Endothelial cell of umbilical vein (primary cell): ENCODE measurements at regions not wholly inside any gene's neighbourhood (a gene's known extent, or its start where the extent isn't known, plus 50 kb on each side); places are given as distances from the start of the nearest gene placed in this dataset.

Experiments
- BruUV-seq: library from RNA; stranded (reverse); fragments of 400-500 nt; replicated peaks from 2 replicates; lab custom pipeline; 2021; lab: Mats Ljungman, UMichigan
- CTCF ChIA-PET: fragments of 300-600, 350-600 bp; sonication (Branson Sonifier 250); formaldehyde crosslinking; loops from one replicate; lab custom pipeline; 2021; ENCODE audit warnings: antibody characterized with exemption, inconsistent platforms; lab: Charles Lee
- POLR2A ChIA-PET: fragments of 300-600, 350-600 bp; sonication (Branson Sonifier 250); formaldehyde crosslinking; loops from one replicate; lab custom pipeline; 2021; ENCODE audit warnings: antibody characterized with exemption, inconsistent platforms; lab: Charles Lee
- DNase-seq: peaks from one replicate; pipeline ENCODE4 v3.0.0-alpha.2; 2011; ENCODE audit warnings: low read depth, low spot score
- FAIRE-seq: peaks from 2 replicates; lab custom pipeline; 2011; peaks lifted over from hg19 to GRCh38; lab: Jason Lieb, UNC
- H2AFZ ChIP-seq: 2 replicates; pipeline ENCODE4 v1.6.0; 2012; ENCODE audit warnings: low read depth, low read length, control low read depth, inconsistent platforms
- H3K27ac ChIP-seq: 2 replicates; pipeline ENCODE4 v1.5.1; 2011; ENCODE audit warnings: low read depth, mild to moderate bottlenecking, control low read depth, low read length, moderate library complexity; ENCODE audit not compliant: insufficient read depth
- H3K27me3 ChIP-seq, 2 experiments: 2 replicates each; pipeline versions ENCODE4 v1.6.0 to v1.6.1; 2011; ENCODE audit warnings: low read length in 2 of 2, mixed read lengths in 1 of 2; ENCODE audit not compliant: control insufficient read depth in 2 of 2, insufficient read depth in 2 of 2
- H3K36me3 ChIP-seq, 2 experiments: 2 replicates in 1 of 2; 3 replicates in 1 of 2; pipeline ENCODE4 v1.5.1; 2011; ENCODE audit warnings: low read length in 2 of 2, mild to moderate bottlenecking in 1 of 2, moderate library complexity in 1 of 2; ENCODE audit not compliant: control insufficient read depth in 2 of 2, insufficient read depth in 2 of 2; ENCODE audit errors: extremely low read depth in 1 of 2
- H3K4me1 ChIP-seq: 3 replicates; pipeline ENCODE4 v1.5.1; 2011; ENCODE audit warnings: mild to moderate bottlenecking, low read length; ENCODE audit not compliant: control insufficient read depth, insufficient read depth; ENCODE audit errors: extremely low read depth
- H3K4me2 ChIP-seq: 2 replicates; pipeline ENCODE4 v1.6.1; 2011; ENCODE audit warnings: low read length, control low read depth, mixed read lengths; ENCODE audit not compliant: insufficient read depth
- H3K4me3 ChIP-seq, 3 experiments: fragments of 200-600 bp in 1 of 3; sonication (generic), shearing (Covaris generic) in 1 of 3; replicated peaks in 1 of 3; 2 replicates each; pipeline ENCODE4 v1.5.1; 2011 to 2016; ENCODE audit warnings: control low read depth in 3 of 3, low read length in 3 of 3, mild to moderate bottlenecking in 2 of 3, inconsistent platforms in 1 of 3, low read depth in 1 of 3, moderate library complexity in 1 of 3; ENCODE audit not compliant: insufficient read depth in 1 of 3
- H3K79me2 ChIP-seq: 2 replicates; pipeline ENCODE4 v1.6.0; 2012; ENCODE audit warnings: low read length, inconsistent platforms; ENCODE audit not compliant: control insufficient read depth, insufficient read depth
- H3K9ac ChIP-seq: replicated peaks from 2 replicates; pipeline ENCODE3; 2011; ENCODE audit warnings: low read length, control low read depth; ENCODE audit not compliant: insufficient read depth; ENCODE audit errors: extremely low read depth
- H3K9me1 ChIP-seq: replicated peaks from 3 replicates; pipeline ENCODE4 v1.6.0; 2011; ENCODE audit warnings: mild to moderate bottlenecking, low read length; ENCODE audit not compliant: control insufficient read depth, insufficient read depth; ENCODE audit errors: extremely low read depth
- H3K9me3 ChIP-seq: replicated peaks from 2 replicates; pipeline ENCODE4 v1.5.1; 2012; ENCODE audit warnings: low read length, inconsistent platforms; ENCODE audit not compliant: control insufficient read depth, insufficient read depth
- H4K20me1 ChIP-seq: replicated peaks from 2 replicates; pipeline ENCODE3; 2011; ENCODE audit warnings: mild to moderate bottlenecking, low read length; ENCODE audit not compliant: control insufficient read depth, insufficient read depth; ENCODE audit errors: extremely low read depth
- EZH2 ChIP-seq: IDR thresholded peaks from 2 replicates; pipeline ENCODE4 v1.6.1; 2012; ENCODE audit warnings: borderline replicate concordance, low read depth, mild to moderate bottlenecking, moderate library complexity, low read length, inconsistent platforms; ENCODE audit not compliant: severe bottlenecking
- FOS ChIP-seq: IDR thresholded peaks from 2 replicates; pipeline ENCODE4 v1.6.1; 2011; ENCODE audit warnings: mild to moderate bottlenecking, low read length, moderate library complexity, borderline replicate concordance; ENCODE audit not compliant: insufficient read depth
- GATA2 ChIP-seq: IDR thresholded peaks from 2 replicates; pipeline ENCODE4 v1.7.0; 2011; ENCODE audit warnings: low read depth, mild to moderate bottlenecking, moderate library complexity, mixed read lengths, low read length; ENCODE audit not compliant: insufficient read length, insufficient read depth
- JUN ChIP-seq: IDR thresholded peaks from 2 replicates; pipeline ENCODE4 v1.6.1; 2011; ENCODE audit warnings: borderline replicate concordance, low read depth; ENCODE audit not compliant: insufficient read length, insufficient read depth
- MAX ChIP-seq: IDR thresholded peaks from 2 replicates; pipeline ENCODE4 v1.6.1; 2011; ENCODE audit not compliant: insufficient read depth, insufficient read length
- MYC ChIP-seq: IDR thresholded peaks from one replicate; pipeline ENCODE4 v1.6.1; 2011; ENCODE audit warnings: mild to moderate bottlenecking, low read depth, low read length
- POLR2A ChIP-seq: IDR thresholded peaks from 2 replicates; pipeline ENCODE4 v1.6.1; 2012; ENCODE audit warnings: low read depth, mild to moderate bottlenecking, control low read depth, low read length
- POLR2AphosphoS5 ChIP-seq: IDR thresholded peaks from 2 replicates; pipeline ENCODE4 v1.6.1; 2012; ENCODE audit warnings: low read depth, mild to moderate bottlenecking, control low read depth, low read length, moderate library complexity; ENCODE audit not compliant: insufficient read depth
- dilution Hi-C: fragments of 300-500 bp; cut with MboI; formaldehyde crosslinking; loops from one replicate; pipeline ENCODE4 v1.15.0; 2019; ENCODE audit warnings: low sequenced_read_pairs; ENCODE audit not compliant: extremely low pct_ligation_motif_present
- intact Hi-C: fragments of 100-400 bp; cut with micrococcal nuclease; formaldehyde crosslinking; loops from one replicate; pipeline ENCODE4 v1.10.0; 2022
- TF ChIP-seq, protein P1 (sequence below), 2 donors: IDR thresholded peaks; 1 replicate in 1 of 2; 2 replicates in 1 of 2; pipeline ENCODE4 v1.5.1; 2011; ENCODE audit warnings: low read length in 2 of 2, mild to moderate bottlenecking in 2 of 2, moderate library complexity in 2 of 2, control low read depth in 1 of 2, inconsistent platforms in 1 of 2, low read depth in 1 of 2; ENCODE audit not compliant: insufficient read depth in 1 of 2; ENCODE audit errors: extremely low read depth in 1 of 2

DNA sequence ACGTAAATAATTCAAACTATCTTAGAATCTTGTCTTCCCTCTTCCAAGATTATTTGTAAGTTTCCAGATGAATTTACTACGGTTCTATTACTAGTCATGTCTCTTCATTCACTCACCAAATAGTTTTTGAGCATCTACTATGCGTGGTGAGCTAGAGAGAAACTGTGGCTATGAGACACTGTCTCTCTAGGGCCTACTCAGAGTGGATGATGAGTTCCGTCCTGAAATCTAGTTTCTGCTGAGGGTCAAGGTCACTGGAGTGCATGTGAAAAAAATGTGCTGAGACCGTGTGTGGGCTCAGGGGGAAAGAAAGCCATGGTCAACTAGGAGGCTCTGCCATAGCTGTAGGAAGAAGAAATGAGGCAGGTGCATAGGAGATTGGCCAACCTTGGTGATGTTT, 320.2 kb upstream of the GATB start:
- intact Hi-C loops: no loop called here
- CTCF ChIA-PET: no interaction called here

More for the DNA sequence above, 320.2 kb upstream of the GATB start:
- TF ChIP-seq, protein P1, sequence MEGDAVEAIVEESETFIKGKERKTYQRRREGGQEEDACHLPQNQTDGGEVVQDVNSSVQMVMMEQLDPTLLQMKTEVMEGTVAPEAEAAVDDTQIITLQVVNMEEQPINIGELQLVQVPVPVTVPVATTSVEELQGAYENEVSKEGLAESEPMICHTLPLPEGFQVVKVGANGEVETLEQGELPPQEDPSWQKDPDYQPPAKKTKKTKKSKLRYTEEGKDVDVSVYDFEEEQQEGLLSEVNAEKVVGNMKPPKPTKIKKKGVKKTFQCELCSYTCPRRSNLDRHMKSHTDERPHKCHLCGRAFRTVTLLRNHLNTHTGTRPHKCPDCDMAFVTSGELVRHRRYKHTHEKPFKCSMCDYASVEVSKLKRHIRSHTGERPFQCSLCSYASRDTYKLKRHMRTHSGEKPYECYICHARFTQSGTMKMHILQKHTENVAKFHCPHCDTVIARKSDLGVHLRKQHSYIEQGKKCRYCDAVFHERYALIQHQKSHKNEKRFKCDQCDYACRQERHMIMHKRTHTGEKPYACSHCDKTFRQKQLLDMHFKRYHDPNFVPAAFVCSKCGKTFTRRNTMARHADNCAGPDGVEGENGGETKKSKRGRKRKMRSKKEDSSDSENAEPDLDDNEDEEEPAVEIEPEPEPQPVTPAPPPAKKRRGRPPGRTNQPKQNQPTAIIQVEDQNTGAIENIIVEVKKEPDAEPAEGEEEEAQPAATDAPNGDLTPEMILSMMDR (IDR thresholded peaks at IDR 0.05; ENCODE audit: extremely low read depth in 1 of 2, insufficient read depth in 1 of 2, low read depth in 1 of 2, low read length in 2 of 2): no peak
- TF ChIP-seq MYC: no peak
- no peak for TF ChIP-seq FOS
- no peak for TF ChIP-seq GATA2
- no peak for TF ChIP-seq POLR2A
- no peak for TF ChIP-seq POLR2AphosphoS5
- no peak for TF ChIP-seq MAX
- no peak for TF ChIP-seq EZH2
- no peak for TF ChIP-seq JUN
- DNase-seq (no peak), FAIRE-seq (no peak)
- Histone ChIP-seq H3K27ac (no peak overlapping the region), H3K9me1 (no peaks in the 10 kb centered on the region), H2AFZ (no peak overlapping the region), H3K4me2 (no peak overlapping the region), H3K9ac (no peak overlapping the region), H3K36me3 (no peaks in the 10 kb centered on the region), H4K20me1 (no peaks in the 10 kb centered on the region), H3K9me3 (no peaks in the 10 kb centered on the region), H3K4me1 (no peaks in the 10 kb centered on the region), H3K4me3 (no peak overlapping the region), H3K27me3 (peaks cover 2 to 14% of the 10 kb centered on the region in 2 experiments), H3K79me2 (no peaks in the 10 kb centered on the region)
- dilution Hi-C loops: no loop called here
- BruUV-seq: no TSS peak
- POLR2A ChIA-PET: no interaction called here
